T-helper 22 cell (primary cell): ENCODE measurements at regions not wholly inside any gene's neighbourhood (a gene's known extent, or its start where the extent isn't known, plus 50 kb on each side); places are given as distances from the start of the nearest gene placed in this dataset.

Source experiments
- DNase-seq: peaks from one replicate; pipeline ENCODE4 v3.0.0-alpha.2; 2020; ENCODE audit warnings: low read depth

- DNase-seq: no peak
Observed at GRCh38 chr14:22337938-22338337, 251.1 kb downstream of the DAD1 start.

GRCh38 chr14:22337521-22337920 is 251.5 kb downstream of the DAD1 start:
- DNase-seq: no peak

- no peak for DNase-seq
Observed at GRCh38 chr14:22336031-22336430, 253.0 kb downstream of the DAD1 start.

GRCh38 chr14:22334627-22335026 is 254.4 kb downstream of the DAD1 start:
- no peak for DNase-seq

- no peak for DNase-seq
Observed at GRCh38 chr14:22334275-22334577, 254.8 kb downstream of the DAD1 start.

- no peak for DNase-seq
Observed at GRCh38 chr14:22333422-22334274, 255.4 kb downstream of the DAD1 start.

- DNase-seq: no peak
Observed at GRCh38 chr14:22332686-22333421, 256.2 kb downstream of the DAD1 start.

- DNase-seq: no peak
Observed at GRCh38 chr14:22329371-22329770, 259.7 kb downstream of the DAD1 start.

- no peak for DNase-seq
Observed at GRCh38 chr14:22325676-22326400, 263.2 kb downstream of the DAD1 start.

GRCh38 chr14:22320362-22320750 is 268.7 kb downstream of the DAD1 start:
- DNase-seq: no peak

- DNase-seq: no peak
Observed at GRCh38 chr14:22319526-22320361, 269.3 kb downstream of the DAD1 start.

- no peak for DNase-seq
Observed at GRCh38 chr14:22318951-22319350, 270.1 kb downstream of the DAD1 start.

GRCh38 chr14:22316473-22316872 is 272.6 kb downstream of the DAD1 start:
- DNase-seq: no peak

- DNase-seq: no peak
Observed at GRCh38 chr14:22315336-22315735, 273.7 kb downstream of the DAD1 start.

GRCh38 chr14:22314183-22314820 is 274.7 kb downstream of the DAD1 start:
- DNase-seq: no peak

GRCh38 chr14:22313172-22313801 is 275.7 kb downstream of the DAD1 start:
- DNase-seq: no peak

- DNase-seq: no peak
Observed at GRCh38 chr14:22311636-22312035, 277.4 kb downstream of the DAD1 start.

- DNase-seq: no peak
Observed at GRCh38 chr14:22305607-22306006, 283.4 kb downstream of the DAD1 start.

GRCh38 chr14:22304326-22304725 is 284.7 kb downstream of the DAD1 start:
- DNase-seq: no peak

- no peak for DNase-seq
Observed at GRCh38 chr14:22303589-22304195, 285.3 kb downstream of the DAD1 start.

- no peak for DNase-seq
Observed at GRCh38 chr14:22300646-22301045, 288.4 kb downstream of the DAD1 start.
